Hypothalamus (tissue), 51 donors: ENCODE measurements at regions not wholly inside any gene's neighbourhood (a gene's known extent, or its start where the extent isn't known, plus 50 kb on each side); places are given as distances from the start of the nearest gene placed in this dataset.

Experiments
- DNase-seq, 51 donors: peaks; one replicate each; lab custom pipeline; 2025; lab: John Stamatoyannopoulos, UW

DNA sequence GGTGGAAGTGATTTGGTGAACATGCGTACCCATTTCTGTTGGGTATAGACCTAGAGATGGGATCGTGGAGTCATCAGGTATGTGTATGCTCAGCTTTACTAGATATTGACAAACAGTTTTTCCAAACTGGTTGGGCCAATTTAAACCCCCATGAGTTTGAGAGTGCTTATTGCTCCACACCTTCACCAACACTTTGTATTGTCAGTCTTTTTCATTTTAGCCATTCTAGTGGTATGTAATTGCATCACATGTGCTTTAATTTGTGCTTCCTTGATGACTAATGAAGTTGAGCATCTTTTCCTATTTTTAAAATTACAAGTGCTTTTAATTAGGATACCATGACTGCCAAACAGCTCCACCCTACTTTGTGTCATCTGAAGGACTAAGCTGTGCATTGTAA is 158.9 kb upstream of the AKIRIN2 start:
- no peak for DNase-seq

DNA sequence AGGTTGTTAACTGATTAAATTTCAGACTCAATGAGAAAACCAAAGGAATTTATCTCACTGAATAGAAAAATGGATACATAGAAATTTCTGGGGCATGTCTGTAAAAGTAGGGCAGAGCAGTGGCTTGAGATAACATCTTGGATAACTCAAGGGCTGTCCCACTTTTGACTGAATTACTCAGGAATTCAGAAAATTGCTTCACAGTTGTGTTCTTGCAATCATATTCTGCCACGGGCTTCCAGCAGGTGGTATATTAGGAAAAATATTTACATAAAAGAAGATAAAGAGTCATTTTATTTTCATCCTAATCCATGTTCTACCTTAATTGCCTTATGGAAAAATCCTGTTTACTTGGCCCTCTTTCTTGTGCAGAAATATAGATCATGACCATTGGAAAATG is 156.4 kb upstream of the AKIRIN2 start:
- DNase-seq, result no peak

DNA sequence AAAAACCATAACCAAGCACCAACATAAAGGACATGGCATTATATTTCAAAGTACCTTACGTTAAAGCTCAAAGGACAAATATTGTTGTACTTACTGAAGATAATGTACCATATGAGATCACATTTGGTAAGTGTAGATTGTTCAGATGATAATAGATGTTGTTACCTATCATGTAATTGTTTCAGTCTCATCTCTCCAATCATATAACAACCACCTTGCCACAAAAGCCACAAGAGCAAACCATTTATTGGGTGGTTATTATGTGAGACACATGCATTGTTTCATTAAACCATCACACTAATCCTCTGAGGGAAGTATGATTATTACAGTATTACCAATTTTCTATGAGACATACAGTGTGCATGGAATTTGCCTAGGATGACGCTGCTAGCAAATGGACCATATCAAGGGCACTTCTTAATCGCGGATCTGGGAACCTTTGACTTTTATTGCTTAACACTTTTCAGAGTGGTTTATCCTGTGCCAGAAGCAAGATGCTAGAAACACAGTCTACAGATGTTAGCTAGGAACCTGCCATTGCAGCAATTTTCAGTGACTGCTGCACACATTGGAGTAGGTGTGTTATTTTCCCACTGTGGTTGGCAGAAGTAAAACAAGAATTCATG is 149.8 kb upstream of the AKIRIN2 start:
- no peak for DNase-seq

DNA sequence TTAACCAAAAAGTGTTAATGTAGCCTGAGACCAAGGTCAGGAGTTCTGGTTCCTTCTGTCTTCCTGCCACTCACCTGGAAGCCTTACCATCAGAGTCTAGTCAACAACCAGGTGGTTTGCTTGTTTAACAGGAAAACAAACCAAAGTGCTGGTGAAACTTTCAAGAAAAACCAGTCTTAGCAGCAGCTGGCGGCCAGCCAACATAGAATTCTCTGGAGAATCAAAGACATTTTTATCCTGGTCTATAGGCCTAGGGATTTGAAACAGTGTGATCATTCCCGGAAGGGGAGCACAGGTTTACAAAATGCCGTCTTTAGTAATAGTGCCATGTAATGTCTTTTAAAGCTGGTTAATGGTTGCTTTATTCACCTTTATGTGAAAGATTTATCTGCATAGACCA is 146.6 kb upstream of the AKIRIN2 start:
- no peak for DNase-seq

GRCh38 chr6:87847830-87848210 is 145.8 kb upstream of the AKIRIN2 start:
- DNase-seq, result no peak

DNA sequence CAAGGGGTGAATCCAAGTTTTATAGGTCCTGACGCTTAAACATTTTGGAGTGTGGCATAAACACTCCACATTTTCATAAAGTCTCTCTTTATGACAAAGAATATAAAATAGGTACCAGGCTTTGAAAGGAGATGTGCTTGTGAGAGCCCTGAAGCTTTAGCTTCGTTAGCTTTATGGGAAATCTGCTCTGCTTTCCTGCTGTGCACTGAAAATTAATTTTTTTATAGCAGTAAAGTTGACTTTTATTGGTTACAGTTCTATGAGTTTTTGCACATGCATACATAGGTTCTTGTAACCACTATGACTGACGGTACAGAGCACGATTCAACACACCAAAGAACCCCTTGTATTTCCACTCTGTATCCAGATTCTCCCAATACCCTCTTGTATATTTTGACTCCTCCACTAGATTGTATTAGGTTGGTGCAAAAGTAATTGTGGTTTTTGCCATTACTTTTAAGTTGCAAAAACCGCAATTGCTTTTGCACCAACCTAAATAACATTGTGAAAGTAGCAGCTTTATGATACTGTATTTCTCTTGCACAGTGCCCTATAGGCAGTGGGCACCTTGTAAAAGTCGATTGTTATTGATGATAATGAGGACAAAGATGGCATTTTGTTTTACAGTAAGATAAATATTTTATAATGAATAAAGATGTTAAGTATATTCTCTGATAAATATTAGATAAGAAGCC is 145.2 kb upstream of the AKIRIN2 start:
- DNase-seq, result no peak

DNA sequence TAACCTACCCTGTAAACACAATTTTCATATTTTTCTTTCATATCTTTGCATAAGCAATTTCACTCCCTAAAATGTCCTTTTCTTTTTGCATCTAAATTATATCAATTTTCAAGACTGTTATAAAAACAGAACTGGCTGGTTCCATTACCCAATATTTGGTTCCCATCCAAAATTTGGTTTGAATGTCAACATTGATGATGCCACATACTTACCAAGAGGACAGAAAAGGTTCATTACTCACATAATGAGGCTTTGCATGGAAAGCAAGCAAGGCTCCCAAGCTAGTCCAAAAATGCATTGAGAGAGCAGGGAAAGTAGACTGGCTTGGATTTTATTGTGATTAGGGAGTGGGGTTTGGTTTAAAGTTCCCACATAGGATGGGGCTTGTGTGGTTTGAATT is 144.4 kb upstream of the AKIRIN2 start:
- no peak for DNase-seq

- DNase-seq, result no peak
Measured at GRCh38 chr6:87840324-87840723, 138.3 kb upstream of the AKIRIN2 start.

DNA sequence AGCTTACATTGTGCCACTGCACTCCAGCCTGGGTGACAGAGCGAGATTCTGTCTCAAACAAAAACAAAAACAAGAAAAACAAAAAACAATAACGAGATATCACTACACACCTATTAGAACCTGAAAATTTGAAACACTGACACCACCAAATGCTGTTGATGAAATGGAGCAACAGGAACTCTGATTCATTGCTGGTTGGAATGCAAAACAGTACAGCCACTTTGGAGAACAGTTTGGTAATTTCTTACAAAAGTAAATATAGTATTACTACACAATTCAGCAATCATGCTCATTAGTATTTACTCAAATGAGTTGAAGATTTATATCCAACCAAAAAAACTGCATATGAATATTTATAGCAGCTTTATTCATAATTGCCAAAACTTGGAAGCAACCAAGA is 135.8 kb upstream of the AKIRIN2 start:
- DNase-seq, result no peak

- DNase-seq, result no peak
Measured at GRCh38 chr6:87837444-87837843, 135.4 kb upstream of the AKIRIN2 start.

GRCh38 chr6:87832025-87832825 is 130.2 kb upstream of the AKIRIN2 start:
- DNase-seq, result peak in 3 of 51 donors; percentile 1 to 28 (median 3)

- DNase-seq, result no peak
Measured at GRCh38 chr6:87830907-87831306, 128.9 kb upstream of the AKIRIN2 start.

DNA sequence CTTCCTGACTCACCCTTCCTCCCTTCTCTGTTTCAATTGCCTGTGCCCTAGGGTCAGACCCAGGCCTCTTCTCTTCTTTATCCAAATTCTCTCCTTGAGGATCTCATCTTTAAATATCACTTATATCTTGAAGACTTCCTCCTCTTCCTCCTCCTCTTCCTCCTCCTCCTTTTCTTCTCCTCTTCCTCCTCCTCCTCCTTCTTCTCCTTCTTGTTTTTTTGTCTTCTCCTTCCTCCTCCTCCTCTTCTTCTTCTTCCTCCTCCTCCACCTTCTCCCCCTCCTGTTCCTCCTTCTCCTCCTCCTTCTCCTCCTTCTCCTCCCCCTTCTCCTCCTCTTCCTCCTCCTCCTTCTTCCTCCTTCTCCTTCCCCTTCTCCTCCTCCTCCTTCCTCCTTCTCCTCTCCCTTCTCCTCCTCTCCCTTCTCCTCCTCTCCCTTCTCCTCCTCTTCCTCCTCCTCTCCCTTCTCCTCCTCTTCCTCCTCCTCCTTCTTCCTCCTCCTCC is 127.6 kb upstream of the AKIRIN2 start:
- DNase-seq, result no peak

DNA sequence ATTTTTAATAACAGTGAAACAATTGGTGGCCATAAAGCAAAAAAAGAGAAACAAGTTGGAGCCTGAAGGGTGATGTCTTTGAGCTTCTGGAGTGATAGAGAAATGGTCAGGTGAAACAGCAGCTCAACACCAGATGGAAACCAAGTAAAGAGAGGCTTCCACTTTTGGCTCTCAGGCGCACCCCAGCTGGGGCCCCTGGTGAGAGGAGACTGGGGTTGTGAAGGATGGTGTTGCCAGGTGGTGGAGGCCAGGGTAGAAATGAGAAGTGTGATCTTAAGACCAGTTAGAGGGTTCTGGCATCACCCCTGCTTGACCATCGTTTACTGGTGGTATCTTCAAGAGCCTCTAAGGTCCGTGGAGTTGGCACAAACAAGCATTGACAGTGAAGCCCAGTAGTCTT is 126.0 kb upstream of the AKIRIN2 start:
- no peak for DNase-seq

- no peak for DNase-seq
Measured at GRCh38 chr6:87827346-87827745, 125.3 kb upstream of the AKIRIN2 start.

- DNase-seq, result no peak
Measured at GRCh38 chr6:87826424-87826823, 124.4 kb upstream of the AKIRIN2 start.

GRCh38 chr6:87825821-87826221 is 123.8 kb upstream of the AKIRIN2 start:
- DNase-seq, result no peak

DNA sequence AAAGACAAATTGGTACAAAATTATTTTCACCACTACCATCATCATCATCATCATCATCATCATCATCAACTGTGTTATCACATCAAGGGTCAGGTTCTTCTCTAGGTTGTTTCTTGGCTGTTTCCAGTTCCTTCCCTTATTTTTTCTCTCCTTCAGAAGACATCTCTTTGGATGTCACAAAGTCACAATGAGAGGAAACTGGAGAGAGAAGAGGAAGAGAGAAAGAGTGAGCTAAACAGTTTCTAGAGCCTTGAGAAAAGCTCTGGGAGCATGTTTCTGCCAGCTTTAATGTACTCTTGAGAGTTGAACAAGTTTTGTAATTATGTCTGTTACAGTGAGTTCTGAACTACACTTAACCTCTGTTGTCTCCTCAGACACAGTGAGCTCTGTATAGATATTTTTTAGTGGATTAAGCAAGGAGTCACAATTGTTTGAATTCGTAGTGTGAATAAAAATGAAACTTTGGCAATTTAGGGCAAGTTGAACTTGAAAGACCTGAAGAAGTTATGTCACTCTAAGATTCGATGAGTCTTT is 123.0 kb upstream of the AKIRIN2 start:
- DNase-seq, result no peak

- DNase-seq, result no peak
Measured at GRCh38 chr6:87822011-87822410, 120.0 kb upstream of the AKIRIN2 start.

GRCh38 chr6:87820343-87820984 is 118.4 kb upstream of the AKIRIN2 start:
- no peak for DNase-seq

DNA sequence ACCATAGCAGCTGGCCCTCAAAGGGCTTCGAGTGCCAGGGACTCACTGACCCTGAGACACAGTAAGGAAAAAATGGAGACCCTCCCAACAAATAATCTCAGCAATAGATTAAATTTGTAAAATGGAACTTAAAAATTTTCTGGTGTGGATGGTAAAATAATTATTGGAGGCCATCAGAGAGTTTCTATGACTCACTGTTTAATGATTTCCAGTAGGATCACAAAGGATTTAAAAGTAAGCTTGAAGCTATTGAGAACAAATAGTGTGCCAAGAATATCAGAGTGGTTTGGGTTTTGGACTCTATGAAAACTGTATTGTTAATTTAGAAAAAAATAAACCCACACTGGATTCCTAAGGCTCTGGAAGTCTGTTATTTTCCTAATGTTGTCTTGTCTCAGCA is 115.2 kb upstream of the AKIRIN2 start:
- no peak for DNase-seq
